B cell (primary cell): ENCODE measurements at regions not wholly inside any gene's neighbourhood (a gene's known extent, or its start where the extent isn't known, plus 50 kb on each side); places are given as distances from the start of the nearest gene placed in this dataset.

Experiments
- ATAC-seq: fragments of 200-7000 bp; cut with Tn5 transposase; one replicate; pipeline ENCODE4 v1.10.0; 2021; ENCODE audit warnings: low read depth, mild to moderate bottlenecking, moderate number of reproducible peaks, moderate library complexity
- CTCF ChIA-PET: fragments of 350-600 bp; sonication (Branson Sonifier 250); formaldehyde crosslinking; loops from one replicate; lab custom pipeline; 2021; ENCODE audit warnings: antibody characterized with exemption, inconsistent platforms; lab: Charles Lee
- POLR2A ChIA-PET: fragments of 350-600 bp; sonication (Branson Sonifier 250); formaldehyde crosslinking; loops from one replicate; lab custom pipeline; 2021; ENCODE audit warnings: antibody characterized with exemption; lab: Charles Lee
- DNase-seq: peaks from one replicate; pipeline ENCODE4 v3.0.0; 2013
- H2AFZ ChIP-seq: 2 replicates; pipeline ENCODE4 v1.6.1; 2012; ENCODE audit warnings: mild to moderate bottlenecking, low read depth, low read length; ENCODE audit not compliant: insufficient read depth, poor library complexity, severe bottlenecking
- H3K27ac ChIP-seq, 2 donors: 1 replicate in 1 of 2; 2 replicates in 1 of 2; pipeline ENCODE4 v1.5.1; 2012 to 2013; ENCODE audit warnings: low read length in 2 of 2, mild to moderate bottlenecking in 2 of 2, moderate library complexity in 1 of 2
- H3K27me3 ChIP-seq, 4 experiments: fragments of 200-600 bp in 1 of 4; sonication (generic) in 1 of 4; replicated peaks in 1 of 4; 1 replicate in 2 of 4; 2 replicates in 2 of 4; pipeline versions ENCODE4 v1.6.1 to v1.7.0; 2013 to 2016; ENCODE audit warnings: low read length in 3 of 4, mild to moderate bottlenecking in 2 of 4, mixed read lengths in 1 of 4, moderate library complexity in 1 of 4; ENCODE audit not compliant: insufficient read depth in 4 of 4, control insufficient read depth in 3 of 4; ENCODE audit errors: control extremely low read depth in 1 of 4
- H3K36me3 ChIP-seq, 2 experiments: replicated peaks in 1 of 2; 1 replicate in 1 of 2; 2 replicates in 1 of 2; pipeline versions ENCODE4 v1.6.1 to v1.7.1; 2013; ENCODE audit warnings: low read length in 1 of 2; ENCODE audit not compliant: insufficient read depth in 2 of 2, control insufficient read depth in 1 of 2; ENCODE audit errors: control extremely low read depth in 1 of 2, extremely low read depth in 1 of 2
- H3K4me1 ChIP-seq, 2 donors: fragments of 200-600 bp in 1 of 2; sonication (generic) in 1 of 2; 1 replicate in 1 of 2; 2 replicates in 1 of 2; pipeline versions ENCODE4 v1.5.1 to v1.6.1; 2013 to 2017; ENCODE audit warnings: low read length in 2 of 2; ENCODE audit not compliant: control insufficient read depth in 2 of 2, insufficient read depth in 2 of 2
- H3K4me2 ChIP-seq: replicated peaks from 2 replicates; pipeline ENCODE3; 2012; ENCODE audit warnings: mild to moderate bottlenecking, low read depth, low read length; ENCODE audit not compliant: poor library complexity, severe bottlenecking
- H3K4me3 ChIP-seq, 5 experiments: fragments of 200-600 bp in 1 of 5; sonication (generic) in 1 of 5; 1 replicate in 3 of 5; 2 replicates in 2 of 5; pipeline versions ENCODE4 v1.5.1 to v1.7.0; 2011 to 2016; ENCODE audit warnings: low read length in 4 of 5, mild to moderate bottlenecking in 4 of 5, low read depth in 2 of 5, control low read depth in 1 of 5, moderate library complexity in 1 of 5; ENCODE audit not compliant: insufficient read depth in 1 of 5; ENCODE audit errors: control extremely low read depth in 1 of 5, extremely low read depth in 1 of 5
- H3K79me2 ChIP-seq: fragments of 200-600 bp; sonication (generic); one replicate; pipeline ENCODE4 v1.6.0; 2016; ENCODE audit warnings: low read length; ENCODE audit not compliant: control insufficient read depth, insufficient read depth
- H3K9ac ChIP-seq: fragments of 200-600 bp; sonication (generic); 2 replicates; pipeline ENCODE4 v1.6.1; 2017; ENCODE audit warnings: mild to moderate bottlenecking, low read length, moderate library complexity
- H3K9me3 ChIP-seq, 3 donors: one replicate each; pipeline versions ENCODE4 v1.6.1 to v1.7.1; 2013; ENCODE audit warnings: low read length in 2 of 3; ENCODE audit not compliant: control insufficient read depth in 2 of 3, insufficient read depth in 1 of 3; ENCODE audit errors: control extremely low read depth in 1 of 3
- H4K20me1 ChIP-seq: 2 replicates; pipeline ENCODE4 v1.6.0; 2012; ENCODE audit warnings: mild to moderate bottlenecking, low read length; ENCODE audit not compliant: insufficient read depth, control insufficient read depth, poor library complexity, severe bottlenecking
- H3K27ac Mint-ChIP-seq: one replicate; pipeline ENCODE4 v1.8.0; 2021; ENCODE audit warnings: mixed read lengths
- H3K27me3 Mint-ChIP-seq: one replicate; pipeline ENCODE4 v1.8.0; 2021; ENCODE audit warnings: mixed read lengths
- H3K4me1 Mint-ChIP-seq: one replicate; pipeline ENCODE4 v1.8.0; 2021; ENCODE audit warnings: mixed read lengths
- H3K4me3 Mint-ChIP-seq: one replicate; pipeline ENCODE4 v1.8.0; 2021; ENCODE audit warnings: mixed read lengths
- H3K9me3 Mint-ChIP-seq: one replicate; pipeline ENCODE4 v1.8.0; 2022; ENCODE audit warnings: mixed read lengths; ENCODE audit not compliant: insufficient read depth
- EZH2 ChIP-seq: IDR thresholded peaks from 2 replicates; pipeline ENCODE4 v1.6.1; 2012; ENCODE audit warnings: borderline replicate concordance, low read depth, mild to moderate bottlenecking, moderate library complexity, low read length; ENCODE audit not compliant: insufficient read depth, poor library complexity, severe bottlenecking
- WGBS: methylation state at CpG from one replicate; pipeline ENCODE4 v1.1.5; 2013; ENCODE audit warnings: missing lambda C conversion rate; ENCODE audit not compliant: insufficient coverage; 5-methylcytosine and 5-hydroxymethylcytosine counted together
- intact Hi-C: fragments of 100-400 bp; cut with micrococcal nuclease; formaldehyde crosslinking; loops from one replicate; pipeline ENCODE4 v1.10.0; 2022
- TF ChIP-seq, protein P1 (sequence below): fragments of 200-600 bp; IDR thresholded peaks from one replicate; pipeline ENCODE4 v1.8.0; 2022; ENCODE audit warnings: antibody characterized with exemption, mild to moderate bottlenecking

DNA sequence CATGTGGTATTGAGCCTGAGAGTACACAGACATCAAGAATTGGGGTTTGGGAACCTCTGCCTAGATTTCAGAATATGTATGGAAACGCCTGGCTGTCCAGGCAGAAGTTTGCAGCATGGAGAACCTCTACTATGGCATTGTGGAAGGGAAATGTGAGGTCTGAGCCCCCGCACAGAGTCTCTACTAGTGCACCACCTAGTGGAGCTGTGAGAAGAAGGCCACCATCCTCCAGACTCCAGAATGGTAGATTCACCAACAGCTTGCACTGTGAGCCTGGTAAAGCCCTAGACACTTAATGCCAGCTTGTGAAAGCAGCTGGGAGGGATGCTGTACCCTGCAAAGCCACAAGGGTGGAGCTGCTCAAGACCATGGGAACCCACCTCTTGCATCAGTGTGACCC, 658.2 kb downstream of the HACE1 start:
- ChIA-PET CTCF (no interaction called here), POLR2A (no interaction called here)
- Histone ChIP-seq H3K4me3 (no peak overlapping the region), H4K20me1 (no peaks in the 10 kb centered on the region), H3K79me2 (no peaks in the 10 kb centered on the region), H3K4me2 (no peak overlapping the region), H3K36me3 (no peaks in the 10 kb centered on the region), H2AFZ (no peak overlapping the region), H3K9ac (no peak overlapping the region), H3K27me3 (no peaks in the 10 kb centered on the region), H3K9me3 (peaks cover 0 to 6% (median 0%) of the 10 kb centered on the region in 3 donors), H3K4me1 (no peaks in the 10 kb centered on the region), H3K27ac (no peak overlapping the region)
- no peak overlapping the region for H3K27ac Mint-ChIP-seq
- no peaks in the 10 kb centered on the region for H3K4me1 Mint-ChIP-seq
- intact Hi-C loops: no loop called here
- peaks cover 16% of the 10 kb centered on the region for H3K9me3 Mint-ChIP-seq
- H3K4me3 Mint-ChIP-seq: no peak overlapping the region
- 100% methylated on average over 1 of the region's 2 CpGs for WGBS
- ATAC-seq (no peak), DNase-seq (no peak)
- TF ChIP-seq, protein P1, sequence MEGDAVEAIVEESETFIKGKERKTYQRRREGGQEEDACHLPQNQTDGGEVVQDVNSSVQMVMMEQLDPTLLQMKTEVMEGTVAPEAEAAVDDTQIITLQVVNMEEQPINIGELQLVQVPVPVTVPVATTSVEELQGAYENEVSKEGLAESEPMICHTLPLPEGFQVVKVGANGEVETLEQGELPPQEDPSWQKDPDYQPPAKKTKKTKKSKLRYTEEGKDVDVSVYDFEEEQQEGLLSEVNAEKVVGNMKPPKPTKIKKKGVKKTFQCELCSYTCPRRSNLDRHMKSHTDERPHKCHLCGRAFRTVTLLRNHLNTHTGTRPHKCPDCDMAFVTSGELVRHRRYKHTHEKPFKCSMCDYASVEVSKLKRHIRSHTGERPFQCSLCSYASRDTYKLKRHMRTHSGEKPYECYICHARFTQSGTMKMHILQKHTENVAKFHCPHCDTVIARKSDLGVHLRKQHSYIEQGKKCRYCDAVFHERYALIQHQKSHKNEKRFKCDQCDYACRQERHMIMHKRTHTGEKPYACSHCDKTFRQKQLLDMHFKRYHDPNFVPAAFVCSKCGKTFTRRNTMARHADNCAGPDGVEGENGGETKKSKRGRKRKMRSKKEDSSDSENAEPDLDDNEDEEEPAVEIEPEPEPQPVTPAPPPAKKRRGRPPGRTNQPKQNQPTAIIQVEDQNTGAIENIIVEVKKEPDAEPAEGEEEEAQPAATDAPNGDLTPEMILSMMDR: no peak
- no peak for TF ChIP-seq EZH2
- no peaks in the 10 kb centered on the region for H3K27me3 Mint-ChIP-seq

GRCh38 chr6:104187616-104188015, 672.1 kb downstream of the HACE1 start:
- Mint-ChIP-seq H3K4me3 (no peak overlapping the region), H3K4me1 (no peaks in the 10 kb centered on the region), H3K27me3 (no peaks in the 10 kb centered on the region), H3K9me3 (peaks cover 13% of the 10 kb centered on the region), H3K27ac (no peak overlapping the region)
- H3K27me3 ChIP-seq: no peaks in the 10 kb centered on the region
- no peak overlapping the region for H2AFZ ChIP-seq
- TF ChIP-seq, protein P1: no peak
- no peak for TF ChIP-seq EZH2
- no peak overlapping the region for H3K4me3 ChIP-seq
- no peaks in the 10 kb centered on the region for H4K20me1 ChIP-seq
- ATAC-seq (no peak), DNase-seq (no peak)
- no peaks in the 10 kb centered on the region for H3K79me2 ChIP-seq
- no peaks in the 10 kb centered on the region for H3K4me1 ChIP-seq
- no peak overlapping the region for H3K4me2 ChIP-seq
- POLR2A ChIA-PET: no interaction called here
- H3K9me3 ChIP-seq: peaks cover 0 to 18% (median 3%) of the 10 kb centered on the region in 3 donors
- CTCF ChIA-PET: no interaction called here
- no peaks in the 10 kb centered on the region for H3K36me3 ChIP-seq
- no peak overlapping the region for H3K27ac ChIP-seq
- H3K9ac ChIP-seq: no peak overlapping the region
- intact Hi-C loops: no loop called here
